ENCODE measurements at regions not wholly inside any gene's neighbourhood (a gene's known extent, or its start where the extent isn't known, plus 50 kb on each side); places are given as distances from the start of the nearest gene placed in this dataset.

GRCh38 chr2:13010283-13010682 lies 293.5 kb downstream of the TRIB2 start:
- no peak for TF ChIP-seq CTCF (IDR thresholded peaks at IDR 0.05; ENCODE audit: poor library complexity, severe bottlenecking)
- H3K9me3 ChIP-seq (ENCODE audit: severe bottlenecking): no peaks in the 10 kb centered on the region
- H3K36me3 ChIP-seq (ENCODE audit: low read depth): no peaks in the 10 kb centered on the region
- no peak overlapping the region for H3K27ac ChIP-seq (ENCODE audit: poor library complexity, severe bottlenecking)
- DNase-seq (ENCODE audit: low spot score): no peak
- no peaks in the 10 kb centered on the region for H3K27me3 ChIP-seq (ENCODE audit: insufficient read depth, poor library complexity, severe bottlenecking)
- H3K4me1 ChIP-seq (ENCODE audit: insufficient read depth, poor library complexity, severe bottlenecking): peaks cover 9% of the 10 kb centered on the region
- no peak overlapping the region for H3K4me3 ChIP-seq (ENCODE audit: severe bottlenecking)
- no peak for ATAC-seq (ENCODE audit: low read depth)

GRCh38 chr2:13014783-13015182 lies 298.0 kb downstream of the TRIB2 start:
- no peaks in the 10 kb centered on the region for H3K27me3 ChIP-seq (ENCODE audit: insufficient read depth, poor library complexity, severe bottlenecking)
- no peak overlapping the region for H3K27ac ChIP-seq (ENCODE audit: poor library complexity, severe bottlenecking)
- no peak for ATAC-seq (ENCODE audit: low read depth)
- H3K4me3 ChIP-seq (ENCODE audit: severe bottlenecking): no peak overlapping the region
- H3K9me3 ChIP-seq (ENCODE audit: severe bottlenecking): no peaks in the 10 kb centered on the region
- H3K4me1 ChIP-seq (ENCODE audit: insufficient read depth, poor library complexity, severe bottlenecking): no peaks in the 10 kb centered on the region
- DNase-seq (ENCODE audit: low spot score): no peak
- TF ChIP-seq CTCF (IDR thresholded peaks at IDR 0.05; ENCODE audit: poor library complexity, severe bottlenecking): no peak
- no peaks in the 10 kb centered on the region for H3K36me3 ChIP-seq (ENCODE audit: low read depth)

GRCh38 chr2:13015532-13016320 lies 299.0 kb downstream of the TRIB2 start:
- Histone ChIP-seq H3K4me3 (ENCODE audit: severe bottlenecking) (no peak overlapping the region), H3K27me3 (ENCODE audit: insufficient read depth, poor library complexity, severe bottlenecking) (peaks cover under 1% of the 10 kb centered on the region), H3K36me3 (ENCODE audit: low read depth) (no peaks in the 10 kb centered on the region), H3K9me3 (ENCODE audit: severe bottlenecking) (no peaks in the 10 kb centered on the region), H3K4me1 (ENCODE audit: insufficient read depth, poor library complexity, severe bottlenecking) (no peaks in the 10 kb centered on the region), H3K27ac (ENCODE audit: poor library complexity, severe bottlenecking) (no peak overlapping the region)
- DNase-seq (ENCODE audit: low spot score): no peak
- no peak for ATAC-seq (ENCODE audit: low read depth)
- TF ChIP-seq CTCF (IDR thresholded peaks at IDR 0.05; ENCODE audit: poor library complexity, severe bottlenecking): no peak

GRCh38 chr2:13018490-13018889 lies 301.8 kb downstream of the TRIB2 start:
- Histone ChIP-seq H3K4me1 (ENCODE audit: insufficient read depth, poor library complexity, severe bottlenecking) (no peaks in the 10 kb centered on the region), H3K27ac (ENCODE audit: poor library complexity, severe bottlenecking) (no peak overlapping the region), H3K9me3 (ENCODE audit: severe bottlenecking) (no peaks in the 10 kb centered on the region), H3K4me3 (ENCODE audit: severe bottlenecking) (no peak overlapping the region), H3K27me3 (ENCODE audit: insufficient read depth, poor library complexity, severe bottlenecking) (peaks cover 3% of the 10 kb centered on the region), H3K36me3 (ENCODE audit: low read depth) (no peaks in the 10 kb centered on the region)
- no peak for ATAC-seq (ENCODE audit: low read depth)
- no peak for TF ChIP-seq CTCF (IDR thresholded peaks at IDR 0.05; ENCODE audit: poor library complexity, severe bottlenecking)
- DNase-seq (ENCODE audit: low spot score): no peak

- TF ChIP-seq CTCF (IDR thresholded peaks at IDR 0.05; ENCODE audit: poor library complexity, severe bottlenecking): no peak
- no peak for DNase-seq (ENCODE audit: low spot score)
Observed at GRCh38 chr2:13019781-13020180, 303.0 kb downstream of the TRIB2 start.

More at GRCh38 chr2:13019781-13020180, 303.0 kb downstream of the TRIB2 start:
- Histone ChIP-seq H3K4me1 (ENCODE audit: insufficient read depth, poor library complexity, severe bottlenecking) (no peaks in the 10 kb centered on the region), H3K27ac (ENCODE audit: poor library complexity, severe bottlenecking) (no peak overlapping the region), H3K4me3 (ENCODE audit: severe bottlenecking) (no peak overlapping the region), H3K27me3 (ENCODE audit: insufficient read depth, poor library complexity, severe bottlenecking) (peaks cover 3% of the 10 kb centered on the region), H3K36me3 (ENCODE audit: low read depth) (no peaks in the 10 kb centered on the region), H3K9me3 (ENCODE audit: severe bottlenecking) (no peaks in the 10 kb centered on the region)
- ATAC-seq (ENCODE audit: low read depth): no peak

Data from RWPE2 (cell line).